ENCODE measurements at regions not wholly inside any gene's neighbourhood (a gene's known extent, or its start where the extent isn't known, plus 50 kb on each side); places are given as distances from the start of the nearest gene placed in this dataset.
A peak's percentile ranks its signal among the peaks of the same experiment; 100 is the strongest.
"Not testable (repeated sequence)": the region's sequence is repeated elsewhere in the genome, so short reads cannot be mapped to it uniquely, and the experiment has no call there.

- no peak for DNase-seq (ENCODE audit: low read depth in 2 of 2)
These were observed 453.7 kb downstream of the SETD4 start for GRCh38 chr21:35606578-35606977.

DNA sequence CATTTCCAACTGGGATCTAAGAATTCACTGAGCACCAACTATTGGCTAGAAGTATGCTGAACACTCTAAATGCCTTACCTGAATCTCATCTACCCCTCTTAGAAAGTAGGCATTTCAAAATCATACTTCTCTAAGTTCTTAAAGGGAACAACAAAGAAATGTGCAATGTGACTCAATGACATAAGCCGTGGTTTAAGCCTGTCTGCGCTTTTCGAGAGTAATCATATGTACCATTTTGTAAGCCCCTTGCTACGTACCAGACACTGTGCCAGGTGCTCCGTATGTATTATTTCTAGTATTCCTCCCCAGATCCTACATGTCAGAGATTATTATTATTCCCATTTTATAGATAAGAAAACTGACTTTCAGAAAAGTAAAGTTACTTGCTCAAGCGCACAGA is 454.2 kb downstream of the SETD4 start:
- DNase-seq (ENCODE audit: low read depth in 2 of 2) = no peak

DNA sequence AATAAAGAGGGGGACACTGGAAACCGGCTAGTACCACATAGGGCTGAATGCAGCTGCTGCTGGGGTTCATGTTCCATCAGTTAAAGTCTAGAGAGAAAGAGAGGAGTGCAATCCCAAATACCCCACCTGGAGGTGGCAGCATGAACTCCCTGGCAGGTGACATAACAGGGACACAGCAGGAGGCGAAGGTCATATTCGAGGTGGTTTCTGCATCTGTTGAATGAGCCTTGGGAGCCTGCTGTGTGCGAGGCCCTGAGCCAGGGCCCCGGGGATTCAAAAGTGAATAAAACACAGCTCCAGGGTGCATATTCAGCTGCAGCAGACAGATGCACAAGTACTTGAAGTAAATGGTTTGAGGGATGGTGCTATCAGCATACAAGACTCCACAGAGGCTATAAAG is 456.8 kb downstream of the SETD4 start:
- DNase-seq (ENCODE audit: low read depth in 2 of 2) = no peak

GRCh38 chr21:35602811-35603362 is 457.4 kb downstream of the SETD4 start:
- no peak for DNase-seq (ENCODE audit: low read depth in 2 of 2)

DNA sequence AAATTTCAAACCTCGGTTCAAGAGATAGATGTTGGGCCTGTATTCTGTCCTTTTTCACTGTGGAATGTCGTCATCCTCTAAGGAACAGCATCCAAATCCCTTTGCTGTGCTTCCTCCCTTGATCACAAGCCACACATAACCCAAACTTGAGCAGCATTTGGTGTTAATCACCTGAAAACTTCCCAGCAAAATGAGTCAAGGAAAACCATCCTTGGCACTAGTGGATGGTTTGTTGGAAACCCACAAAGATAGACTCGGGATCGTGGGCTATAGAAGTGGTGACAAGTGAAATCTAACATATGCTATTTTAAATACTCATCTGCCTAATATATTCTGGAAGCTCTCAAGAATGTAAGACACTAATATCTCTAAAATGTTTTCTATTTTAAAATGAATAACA is 459.1 kb downstream of the SETD4 start:
- no peak for DNase-seq (ENCODE audit: low read depth in 2 of 2)

GRCh38 chr21:35599164-35599563 is 461.2 kb downstream of the SETD4 start:
- no peak for DNase-seq (ENCODE audit: low read depth in 2 of 2)

DNA sequence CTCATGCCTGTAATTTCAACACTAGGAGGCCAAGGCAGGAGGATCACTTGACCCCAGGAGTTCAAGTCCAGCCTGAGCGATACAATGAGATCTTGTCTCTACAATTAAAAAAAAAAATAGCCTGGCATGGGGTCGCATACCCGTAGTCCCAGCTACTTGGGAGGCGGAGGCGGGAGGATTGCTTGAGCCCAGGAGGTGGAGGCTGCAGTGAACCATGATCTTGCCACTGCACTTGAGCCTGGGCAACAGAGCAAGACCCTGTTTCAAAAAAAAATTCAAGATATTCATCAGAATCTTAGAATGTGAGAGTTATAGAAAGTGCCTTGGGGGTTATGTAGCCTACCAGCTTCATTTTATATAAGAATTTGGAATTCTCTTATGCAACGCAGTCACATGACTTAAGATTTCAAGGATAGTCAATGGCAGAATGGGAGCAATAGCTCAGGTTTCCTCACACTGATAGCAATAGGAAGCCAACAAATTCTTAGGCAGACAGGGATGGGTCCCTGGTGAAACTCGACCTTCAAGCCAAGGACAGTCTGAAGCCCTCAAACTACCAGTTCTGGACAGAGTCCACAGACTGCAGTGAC is 462.5 kb downstream of the SETD4 start:
- DNase-seq (ENCODE audit: low read depth in 2 of 2) = no peak

DNA sequence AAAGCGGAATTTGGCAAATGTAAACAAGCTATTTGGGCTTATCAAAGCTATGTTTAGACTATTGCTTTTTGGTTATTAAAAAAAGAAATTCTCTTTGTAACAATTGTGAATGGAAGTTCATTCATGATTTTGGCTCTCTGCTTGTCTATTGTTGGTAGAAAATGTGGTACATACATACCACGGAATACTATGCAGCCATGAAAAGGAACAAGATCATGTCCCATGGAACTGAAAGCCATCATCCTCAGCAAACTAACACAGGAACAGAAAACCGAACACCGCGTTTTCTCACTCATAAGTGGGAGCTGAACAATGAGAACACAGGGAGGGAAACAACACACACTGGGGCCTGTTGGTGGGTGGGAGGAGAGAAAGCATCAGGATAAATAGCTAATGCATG is 465.4 kb downstream of the SETD4 start:
- DNase-seq (ENCODE audit: low read depth in 2 of 2) = no peak

- DNase-seq (ENCODE audit: low read depth in 2 of 2) = peak in 1 of 2 donors; percentile 8
These were observed 467.3 kb downstream of the SETD4 start for GRCh38 chr21:35593000-35593502.

DNA sequence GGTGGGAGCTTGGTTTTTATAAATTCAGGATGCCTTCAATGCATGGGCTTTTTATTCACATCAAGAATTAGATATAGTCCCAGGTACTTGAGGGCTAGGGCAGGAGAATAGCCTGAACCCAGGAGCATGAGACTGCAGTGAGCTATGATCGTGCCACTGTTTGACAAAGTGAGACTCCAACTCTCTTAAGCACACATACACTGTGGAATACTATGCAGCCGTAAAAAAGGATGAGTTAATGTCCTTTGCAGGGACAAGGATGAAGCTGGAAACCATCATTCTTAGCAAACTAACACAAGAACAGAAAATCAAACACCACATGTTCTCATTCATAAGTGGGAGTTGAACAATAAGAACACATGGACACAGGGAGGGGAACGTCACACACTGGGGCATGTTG is 470.0 kb downstream of the SETD4 start:
- DNase-seq (ENCODE audit: low read depth in 2 of 2) = not testable (repeated sequence)

GRCh38 chr21:35587841-35588380 is 472.4 kb downstream of the SETD4 start:
- no peak for DNase-seq (ENCODE audit: low read depth in 2 of 2)

- no peak for DNase-seq (ENCODE audit: low read depth in 2 of 2)
These were observed 474.0 kb downstream of the SETD4 start for GRCh38 chr21:35586305-35586704.

DNA sequence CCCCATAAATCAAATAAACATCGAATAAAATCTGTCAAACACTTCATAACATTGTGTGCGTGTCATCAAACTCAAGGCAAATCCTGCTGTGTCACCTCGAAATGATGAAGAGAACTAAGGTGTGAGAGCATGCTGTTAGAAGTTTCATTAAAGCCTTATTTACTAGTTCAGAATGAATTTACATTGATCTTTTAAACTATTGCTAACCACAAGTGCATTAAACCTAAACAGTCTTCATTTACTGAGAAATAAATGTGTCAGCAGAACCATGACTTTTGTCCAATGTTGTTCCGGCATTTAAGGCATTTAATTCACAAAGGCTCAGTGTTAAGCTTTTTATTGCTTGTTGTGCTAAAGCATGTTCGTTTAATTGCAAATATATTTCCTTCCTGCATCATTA is 474.4 kb downstream of the SETD4 start:
- DNase-seq (ENCODE audit: low read depth in 2 of 2) = no peak

DNA sequence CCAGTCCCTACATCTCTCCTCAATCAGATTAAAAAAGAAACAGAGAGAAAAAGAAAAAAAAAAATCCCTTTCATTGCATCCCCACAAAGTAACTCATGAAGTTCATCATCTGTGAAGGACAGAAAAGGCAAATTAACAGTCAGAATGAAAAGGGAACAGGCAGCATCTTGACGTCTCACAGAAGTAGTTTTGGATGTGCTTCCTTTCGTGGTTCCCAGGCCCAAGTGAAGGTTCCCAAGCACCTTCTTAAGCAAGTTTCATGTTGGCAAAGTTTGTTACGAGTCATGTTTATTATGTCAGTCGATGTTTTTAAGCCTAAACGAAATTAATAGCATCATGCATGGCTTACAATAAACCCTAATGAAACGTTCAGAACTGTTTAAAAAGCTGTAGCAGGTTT is 475.2 kb downstream of the SETD4 start:
- DNase-seq (ENCODE audit: low read depth in 2 of 2) = no peak

- DNase-seq (ENCODE audit: low read depth in 2 of 2) = no peak
These were observed 476.6 kb downstream of the SETD4 start for GRCh38 chr21:35583566-35584216.

DNA sequence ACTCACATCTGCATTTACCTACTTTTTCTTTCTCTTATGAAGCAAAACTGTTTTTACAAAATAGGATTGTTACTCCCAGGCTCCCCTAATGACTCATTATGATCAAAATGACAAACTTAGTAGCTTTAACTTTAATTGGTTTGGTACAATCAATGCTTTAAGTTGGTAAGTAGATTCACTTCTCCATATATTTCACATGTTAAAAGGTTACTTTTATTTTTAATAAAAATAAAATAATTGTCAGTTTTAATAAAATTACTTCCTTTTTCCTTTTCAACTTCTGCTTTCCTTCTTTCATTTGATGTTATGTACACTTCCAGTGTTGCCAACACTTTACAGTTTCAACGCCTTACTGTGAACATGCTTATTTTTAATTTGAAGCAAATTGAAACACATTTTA is 477.6 kb downstream of the SETD4 start:
- no peak for DNase-seq (ENCODE audit: low read depth in 2 of 2)

DNA sequence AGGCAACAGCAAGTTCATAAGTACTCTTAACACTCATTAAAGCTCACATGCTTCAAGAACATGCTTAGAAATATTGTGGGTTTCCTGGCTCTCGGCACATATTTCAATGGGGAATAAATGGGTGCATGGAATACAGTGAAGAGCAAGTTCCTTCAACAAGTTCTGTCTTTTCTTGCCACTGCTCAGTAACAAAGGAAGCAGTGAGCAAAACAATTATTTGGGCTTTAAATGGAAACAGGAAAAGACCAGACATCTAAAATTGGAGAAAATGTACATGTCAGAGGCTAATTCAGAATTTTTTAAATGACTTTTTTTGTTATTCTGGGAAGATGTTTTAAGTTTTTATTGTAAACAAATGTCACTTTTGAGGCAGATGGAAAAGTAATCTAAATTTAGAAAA is 478.7 kb downstream of the SETD4 start:
- DNase-seq (ENCODE audit: low read depth in 2 of 2) = no peak

DNA sequence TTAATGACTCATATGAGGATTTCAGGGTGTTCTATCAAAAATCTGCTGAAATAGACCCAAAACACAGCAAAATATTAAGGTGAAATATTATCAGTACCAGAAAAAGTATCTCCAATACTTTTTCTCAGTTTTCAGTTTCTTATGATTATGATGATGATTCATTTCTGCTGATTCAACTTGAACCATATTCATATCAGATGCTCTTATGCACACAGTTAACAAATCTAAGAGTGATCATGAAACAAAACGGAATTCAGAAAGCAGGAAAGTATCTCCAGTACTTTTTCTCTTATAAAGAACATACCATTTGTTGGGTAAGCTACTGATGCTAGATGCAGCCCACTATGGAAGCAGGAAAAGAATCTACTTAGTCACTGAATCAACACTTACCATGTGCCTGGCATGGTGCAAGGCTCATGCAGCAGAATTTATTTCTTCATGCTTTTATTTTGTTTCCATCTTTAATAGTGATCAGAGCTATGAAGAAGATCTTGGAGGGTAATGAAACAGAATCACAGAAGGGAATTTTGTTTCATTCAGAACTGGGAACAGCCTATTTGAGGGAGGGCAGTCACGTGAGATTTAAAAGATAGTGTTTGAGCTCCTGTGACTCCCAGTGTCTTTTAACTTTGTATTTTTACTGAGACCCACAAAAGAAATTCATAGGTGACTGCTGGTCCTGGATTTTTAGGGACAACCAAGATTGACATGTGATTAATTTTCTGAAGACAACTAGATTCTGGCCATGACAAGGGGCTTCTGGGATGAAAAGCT is 480.6 kb downstream of the SETD4 start:
- DNase-seq (ENCODE audit: low read depth in 2 of 2) = no peak

- DNase-seq (ENCODE audit: low read depth in 2 of 2) = no peak
These were observed 481.4 kb downstream of the SETD4 start for GRCh38 chr21:35578831-35579471.

DNA sequence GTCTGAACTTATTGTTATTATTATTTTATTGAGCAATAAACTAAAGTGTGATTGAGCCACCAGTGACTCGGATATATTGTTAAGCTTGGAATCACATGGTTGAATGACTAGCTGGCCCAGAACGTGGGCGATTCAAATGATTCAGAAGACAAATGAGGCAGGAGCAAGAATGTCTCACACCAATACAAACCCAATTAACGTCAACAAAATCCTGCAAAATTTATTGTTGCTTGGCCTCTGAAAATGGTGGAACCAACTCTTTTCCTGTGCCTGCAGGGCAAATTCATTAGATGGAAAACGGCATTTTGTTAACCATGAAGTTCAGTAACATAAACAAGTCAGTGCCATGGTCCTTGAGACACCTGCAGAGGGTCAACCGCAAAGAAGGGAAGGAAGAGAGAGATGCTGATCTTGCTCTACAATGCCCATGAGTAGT is 482.0 kb downstream of the SETD4 start:
- DNase-seq (ENCODE audit: low read depth in 2 of 2) = no peak

DNA sequence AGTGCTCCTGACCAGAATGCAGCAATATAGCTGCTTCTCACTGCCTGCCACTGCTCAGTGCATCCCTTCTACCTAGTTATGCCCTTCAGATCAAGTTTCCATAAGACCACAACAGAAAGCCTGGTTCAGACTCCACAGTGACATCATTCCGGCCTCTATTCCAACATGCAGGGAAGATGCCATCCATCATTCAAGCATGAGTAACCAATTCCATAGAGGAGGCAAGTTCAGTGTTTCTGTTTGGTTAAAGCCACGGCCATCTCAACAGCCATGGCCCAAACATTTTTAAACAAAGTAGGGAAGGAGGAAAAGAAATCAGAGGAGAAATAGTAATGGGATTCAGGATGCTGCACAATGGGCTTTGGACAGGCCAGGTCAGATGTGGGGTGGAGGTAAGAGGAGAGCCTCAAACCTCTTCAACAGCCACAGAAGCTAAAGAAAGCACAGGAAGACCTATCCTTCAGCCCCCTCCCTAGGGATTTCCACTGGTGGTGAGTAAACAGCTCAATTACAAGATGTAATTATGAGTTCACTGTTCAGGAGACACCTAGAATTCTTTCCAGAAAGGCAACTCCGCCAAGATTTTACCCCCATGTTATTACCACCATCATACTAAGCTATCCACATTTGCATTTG is 484.9 kb downstream of the SETD4 start:
- DNase-seq (ENCODE audit: low read depth in 2 of 2) = no peak
